NCI-H82 (cell line): ENCODE measurements at regions not wholly inside any gene's neighbourhood (a gene's known extent, or its start where the extent isn't known, plus 50 kb on each side); places are given as distances from the start of the nearest gene placed in this dataset.

Source experiments
- DNase-seq: peaks from one replicate; lab custom pipeline; 2025; lab: John Stamatoyannopoulos, UW

DNA sequence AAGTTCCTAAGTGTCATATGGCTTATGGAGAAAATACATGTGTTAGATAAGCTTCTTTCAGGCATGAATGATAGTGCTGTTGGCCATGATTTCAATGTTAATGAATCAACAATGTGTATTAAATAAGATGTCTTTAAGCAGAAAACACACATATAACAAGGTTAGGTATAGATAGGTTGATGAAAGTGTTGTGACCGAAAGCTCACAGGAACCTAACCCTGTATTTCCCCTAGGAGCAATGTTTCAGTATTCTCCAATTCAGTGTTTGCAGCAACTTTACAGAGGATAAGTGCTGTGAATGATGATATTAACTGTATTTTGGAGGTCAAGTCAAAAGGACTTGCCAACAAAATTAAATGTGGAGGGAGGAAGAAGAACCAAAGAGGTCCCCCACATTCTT is 82.8 kb upstream of the PRDM11 start:
- no peak for DNase-seq

DNA sequence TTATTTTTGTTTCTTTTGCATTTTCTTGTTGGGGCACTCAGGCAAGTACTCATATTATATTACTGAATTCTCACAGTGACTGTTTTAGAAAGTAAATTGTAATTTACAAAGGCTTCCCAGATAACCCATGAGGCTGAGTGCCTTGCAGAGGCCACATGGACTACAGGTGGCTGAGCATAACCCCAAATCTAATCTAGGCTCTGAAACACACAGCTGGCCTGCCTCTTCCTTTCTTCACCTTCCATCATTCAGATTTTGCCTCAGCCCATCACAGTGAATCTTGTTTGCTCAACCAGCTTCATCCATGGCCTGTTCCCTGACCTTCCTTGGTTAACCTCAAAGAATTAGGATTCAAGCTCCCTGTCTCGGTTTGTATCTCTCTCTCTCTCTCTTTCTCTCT is 78.5 kb upstream of the PRDM11 start:
- peak; percentile 36 for DNase-seq

DNA sequence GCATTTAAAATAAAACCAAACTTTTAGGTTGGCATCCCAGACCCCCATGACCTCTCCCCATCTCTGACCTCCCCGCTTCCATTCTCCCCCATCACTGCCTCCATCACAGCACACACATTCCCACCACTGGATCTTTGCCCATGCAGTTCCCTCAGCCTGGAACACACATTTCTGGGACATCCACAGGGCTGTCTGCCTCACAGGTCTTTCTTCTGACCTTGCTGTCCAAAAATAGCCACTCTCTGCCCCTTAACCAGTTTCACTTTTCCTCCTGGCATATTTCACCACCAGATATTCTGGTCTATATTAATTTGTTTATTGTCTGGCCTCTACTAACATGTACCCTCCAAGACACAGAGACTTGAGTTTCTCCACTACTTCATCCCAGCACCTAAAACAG is 75.2 kb upstream of the PRDM11 start:
- DNase-seq, result no peak

DNA sequence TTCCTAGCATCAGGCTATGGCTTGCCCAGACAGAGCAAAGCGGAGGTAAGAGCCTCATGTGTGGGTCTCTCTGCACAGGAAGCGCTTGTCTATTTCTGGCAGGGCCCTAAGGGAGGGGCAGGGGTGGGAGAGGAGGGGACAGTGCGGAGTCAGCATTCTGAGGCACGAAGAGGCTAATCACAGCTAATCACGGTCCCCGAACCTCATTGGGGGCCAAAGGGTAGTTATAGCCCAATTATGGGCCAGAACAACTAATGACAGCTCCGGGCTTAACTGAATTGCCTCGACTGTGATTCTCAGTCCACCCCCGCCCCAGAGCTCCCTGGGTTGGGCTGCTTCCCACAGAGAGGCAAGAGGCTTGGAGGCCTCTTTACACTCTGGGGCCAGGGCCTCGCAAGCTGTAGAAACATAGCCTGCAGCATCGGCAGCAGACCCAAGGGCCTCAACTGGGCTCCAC is 72.7 kb upstream of the PRDM11 start:
- peak; percentile 10 for DNase-seq

DNA sequence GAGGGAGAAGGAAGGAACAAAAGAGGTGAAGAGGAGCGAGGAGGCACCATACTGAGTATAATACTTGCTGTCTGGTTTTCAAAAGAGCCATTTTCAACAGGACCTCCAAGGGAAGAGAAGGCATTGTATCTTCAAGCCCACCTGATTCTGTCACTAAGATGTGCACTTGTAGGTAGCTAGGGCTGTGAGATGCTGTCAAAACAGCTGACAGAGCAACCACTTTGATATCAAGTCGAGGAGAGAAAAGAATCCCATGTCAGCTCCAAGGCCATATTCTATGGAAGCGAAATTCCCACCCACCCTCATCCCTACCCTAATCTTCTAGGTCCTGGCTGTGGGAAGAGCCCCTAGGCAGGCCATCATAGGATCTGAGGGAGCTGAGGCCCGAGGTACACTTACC is 70.9 kb upstream of the PRDM11 start:
- no peak for DNase-seq

DNA sequence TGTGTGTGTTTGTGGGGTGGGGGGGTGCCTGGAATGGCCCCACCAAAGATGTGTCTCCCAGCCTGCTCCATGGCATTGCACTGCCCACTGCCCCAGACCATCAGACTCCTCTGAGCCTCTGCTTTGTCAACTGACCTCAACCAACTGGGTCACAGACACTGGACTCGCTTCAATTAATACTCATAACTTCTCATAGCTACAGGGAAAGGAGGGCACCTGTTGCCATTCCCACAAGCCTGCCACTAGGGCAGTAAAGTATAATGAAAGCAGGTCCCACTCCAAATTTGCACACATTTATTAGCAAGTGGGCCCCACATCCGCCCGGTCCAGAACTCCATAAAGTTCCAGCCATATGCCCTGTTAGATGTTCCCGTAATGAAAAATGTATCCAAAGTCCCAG is 70.5 kb upstream of the PRDM11 start:
- DNase-seq, result no peak

DNA sequence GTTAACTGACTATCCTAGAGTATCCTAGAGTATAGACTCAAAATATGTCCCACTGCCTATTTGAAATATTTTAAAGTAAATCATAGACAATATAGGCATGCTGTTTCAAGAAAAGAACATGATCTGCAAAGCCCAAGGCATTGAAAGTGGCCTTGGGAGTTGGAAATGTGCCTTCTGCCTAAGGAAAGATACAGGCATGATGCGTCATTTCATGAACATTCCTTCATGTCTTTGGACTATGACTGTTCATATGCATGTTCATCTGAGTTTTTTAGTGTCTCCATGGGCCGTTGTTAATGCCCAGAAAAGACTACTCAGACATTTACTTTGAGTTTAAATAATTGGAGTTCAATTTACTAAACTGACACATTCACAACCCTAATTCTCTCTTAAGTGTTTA is 69.7 kb upstream of the PRDM11 start:
- no peak for DNase-seq

DNA sequence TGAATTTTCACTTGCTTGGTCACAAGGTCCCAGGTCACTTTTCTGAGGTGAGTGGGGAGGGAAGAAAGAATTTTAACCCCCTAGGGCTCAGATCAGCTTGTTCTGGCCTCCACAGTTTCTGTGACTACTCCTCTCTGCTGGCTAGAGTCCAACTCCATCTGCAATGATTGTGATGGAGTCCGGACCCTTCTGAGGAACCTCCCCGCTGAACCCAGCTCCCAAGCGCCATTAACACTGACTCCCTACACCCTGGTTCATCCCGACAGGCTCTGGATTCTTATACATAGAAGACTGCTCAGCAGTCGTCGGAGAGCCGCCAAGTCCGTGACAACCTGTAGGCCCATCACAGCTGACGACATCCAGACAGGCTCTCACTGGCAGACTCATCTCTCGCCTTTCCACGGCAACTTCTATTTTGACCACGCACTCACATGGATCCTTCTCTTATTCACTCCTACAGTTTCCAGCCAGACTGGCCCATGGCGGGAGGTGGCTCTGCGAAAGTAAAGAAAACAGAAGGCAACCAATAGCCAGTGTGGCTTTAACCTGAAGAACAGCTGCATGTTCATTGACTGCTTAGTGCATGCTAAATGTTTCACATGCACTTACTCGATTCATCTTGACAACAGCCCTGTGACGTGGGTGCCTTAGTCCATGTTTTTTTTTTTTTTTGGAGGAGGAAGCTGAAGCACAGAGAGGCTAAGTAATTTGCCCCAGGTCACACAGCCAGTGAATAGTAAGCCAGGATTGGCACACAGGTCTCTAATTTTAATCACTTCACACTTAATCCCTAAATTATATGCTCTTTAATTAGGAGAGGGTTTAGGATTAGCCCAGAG is 68.0 kb upstream of the PRDM11 start:
- peak; percentile 24 for DNase-seq

DNA sequence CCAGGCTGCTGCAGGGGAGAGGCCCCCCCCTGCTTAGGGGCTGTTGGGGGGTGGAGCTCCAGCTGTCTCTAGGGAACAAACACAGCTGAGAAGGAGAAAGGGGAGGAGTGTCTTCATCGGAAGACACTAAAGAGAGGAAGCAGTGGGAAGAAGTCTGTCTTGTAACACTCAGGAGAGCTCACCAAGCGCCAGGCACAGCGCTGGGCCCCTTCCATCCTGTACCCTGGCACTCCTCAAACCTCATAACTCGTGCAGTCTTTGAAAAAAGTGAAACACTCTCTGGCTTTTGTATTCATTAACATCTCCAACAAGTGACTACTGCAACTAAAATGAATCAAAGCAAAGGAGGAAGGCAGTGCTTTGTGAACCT is 67.4 kb upstream of the PRDM11 start:
- peak; percentile 95 for DNase-seq

DNA sequence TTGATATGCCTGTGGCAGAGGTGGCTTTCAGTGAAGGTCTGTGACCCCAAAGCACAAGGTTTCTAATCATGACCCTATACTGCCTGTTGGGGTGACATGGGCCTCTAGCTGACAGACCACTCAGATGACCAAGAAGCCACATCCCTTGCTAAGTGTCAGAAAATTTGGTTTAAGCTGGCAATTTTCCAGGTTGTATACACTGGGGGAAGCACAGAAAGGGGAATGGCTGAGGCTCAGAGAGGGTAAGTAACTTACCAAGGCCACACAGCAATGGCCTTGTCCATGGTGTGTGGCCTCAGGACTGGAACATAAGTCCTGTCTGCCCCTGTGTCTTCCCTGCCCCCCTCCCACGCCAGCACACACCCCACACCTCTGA is 66.9 kb upstream of the PRDM11 start:
- DNase-seq, result no peak

DNA sequence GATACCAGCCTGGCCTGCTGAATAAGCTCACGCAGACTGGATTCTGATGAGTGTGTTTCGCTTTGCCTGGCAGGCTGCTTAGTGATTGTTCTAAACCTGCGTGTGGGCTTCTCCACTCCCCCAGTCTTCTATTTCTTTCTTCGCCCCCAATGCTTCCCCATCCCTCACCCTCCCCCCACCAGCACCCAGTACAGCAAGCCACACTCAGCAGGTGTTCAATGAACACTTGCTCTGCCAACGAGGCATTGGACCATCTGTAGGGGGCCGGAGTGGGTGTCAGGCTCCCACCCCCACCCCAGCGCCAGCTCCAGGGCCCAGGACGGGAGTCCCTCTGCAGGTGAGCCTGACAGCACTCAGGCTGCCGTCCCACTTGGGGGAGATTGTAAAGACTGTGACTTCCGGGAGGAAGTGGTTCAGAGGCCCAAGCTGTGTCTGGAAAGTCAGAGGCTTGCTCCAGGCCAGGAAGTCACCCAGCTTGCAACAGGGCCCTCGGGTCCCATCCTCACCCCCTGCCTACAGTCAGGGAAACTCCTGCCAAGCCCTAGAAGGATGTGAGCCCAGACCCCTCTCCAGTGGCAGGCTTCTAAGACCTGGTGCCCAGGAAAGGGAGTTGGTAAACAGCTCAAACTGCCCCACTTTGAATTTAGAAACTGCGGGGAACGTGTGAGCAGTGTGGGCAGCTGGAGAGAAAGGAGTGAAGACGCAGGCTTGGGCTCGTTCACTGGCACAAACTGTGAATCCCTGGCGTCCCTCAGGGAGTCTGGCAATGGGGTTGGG is 66.3 kb upstream of the PRDM11 start:
- peak; percentile 31 for DNase-seq

DNA sequence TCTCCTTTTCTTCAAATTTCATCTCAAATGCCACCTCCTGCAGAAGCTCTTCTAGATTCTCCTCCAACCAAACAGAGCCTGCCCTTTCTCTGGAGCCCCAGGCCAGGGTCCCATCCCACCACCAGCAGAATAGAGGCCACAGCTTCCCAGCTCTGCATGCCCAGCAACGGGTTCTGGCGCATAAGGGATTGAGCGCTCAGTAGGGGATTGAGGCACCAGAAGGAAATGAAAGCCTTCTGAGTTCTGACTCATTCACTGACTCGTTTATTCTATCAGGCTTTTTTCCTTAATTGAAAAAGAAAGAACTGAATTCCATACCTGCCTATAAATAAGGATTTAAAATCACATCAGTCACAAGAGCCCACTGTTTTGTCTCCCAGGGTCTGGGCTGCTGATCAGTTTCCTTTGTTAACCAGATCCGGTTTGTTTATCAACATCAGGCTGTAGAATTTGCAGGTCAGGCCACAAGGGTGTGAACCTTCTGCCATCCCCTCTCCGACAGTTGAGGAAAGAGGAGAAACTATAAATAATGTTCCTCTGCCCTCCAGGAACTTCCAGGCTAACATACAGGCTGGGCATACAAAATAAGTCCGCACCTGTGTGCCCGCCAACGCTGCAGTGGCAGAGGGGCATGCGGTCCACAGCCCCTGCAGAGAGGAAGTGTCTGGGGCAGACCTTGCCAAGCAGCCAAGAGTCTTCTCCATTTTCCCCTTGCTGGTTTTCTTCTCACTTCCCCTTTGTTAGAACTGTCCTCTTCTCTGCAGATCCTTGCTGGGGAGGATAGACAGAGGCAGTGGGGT is 63.5 kb upstream of the PRDM11 start:
- DNase-seq, result no peak

DNA sequence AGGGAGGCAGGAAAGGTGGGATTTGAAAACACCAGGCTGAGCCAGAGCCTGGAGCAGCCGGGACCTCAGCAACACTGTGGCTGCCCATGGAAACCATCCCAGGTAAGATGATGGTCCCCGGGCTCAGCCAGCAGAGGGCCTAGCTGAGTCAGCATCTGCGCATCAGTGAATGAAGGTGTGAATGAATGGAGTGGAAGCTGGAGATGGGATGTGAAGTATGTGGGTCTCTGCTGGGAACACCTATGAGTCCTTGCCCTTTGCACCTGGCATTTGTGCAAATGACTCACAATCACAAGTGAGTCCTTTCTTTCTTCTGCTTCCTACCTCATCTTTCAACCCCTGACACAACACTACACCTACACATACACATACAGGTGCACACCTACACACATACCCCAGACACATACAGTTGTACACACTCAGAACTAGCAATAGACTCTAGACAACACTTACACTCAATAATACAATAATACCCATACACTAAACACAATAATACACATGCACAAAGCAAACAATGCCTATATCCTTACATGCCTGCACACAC is 62.8 kb upstream of the PRDM11 start:
- DNase-seq, result peak; percentile 33

DNA sequence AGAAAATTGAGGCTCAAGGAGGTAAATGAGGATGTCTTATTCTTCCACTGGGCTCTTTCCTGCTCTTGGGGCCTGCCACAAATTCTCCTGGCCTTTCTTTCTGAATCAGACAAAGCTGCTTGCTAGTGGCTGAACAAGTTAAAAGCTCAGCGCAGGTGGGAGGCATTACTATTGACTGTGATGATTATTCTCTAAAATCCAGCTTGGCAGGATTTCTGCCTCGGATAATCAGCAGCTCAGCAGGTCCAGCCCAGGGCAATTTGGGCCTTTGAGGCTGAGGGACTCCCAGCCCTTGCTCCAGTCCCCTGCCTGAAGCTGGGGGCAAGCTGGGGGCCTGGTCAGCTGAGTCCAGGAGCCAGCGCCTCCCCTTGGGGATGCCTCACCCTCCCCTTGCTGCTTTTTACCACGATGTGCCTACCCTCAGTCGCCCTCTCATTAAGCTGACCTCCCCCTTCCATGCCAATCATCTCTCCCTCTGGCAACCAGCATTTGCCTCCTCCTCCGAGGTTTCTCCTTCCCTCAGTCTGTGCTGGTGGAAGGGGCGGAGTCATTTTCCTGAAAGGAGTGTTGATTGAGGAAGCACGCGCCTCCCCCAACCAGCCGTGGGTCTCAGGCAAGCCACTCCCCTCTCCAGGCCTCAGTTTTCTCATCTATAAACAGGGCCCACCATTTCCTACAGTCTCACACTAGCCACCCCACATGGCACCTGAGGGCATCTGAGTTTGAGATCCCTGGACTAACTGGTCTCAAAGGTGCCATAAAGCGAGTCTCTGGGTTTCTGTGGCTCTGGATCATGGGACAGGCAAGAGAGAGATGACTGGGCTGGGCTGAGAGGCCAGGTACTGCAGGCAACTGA is 60.6 kb upstream of the PRDM11 start:
- peak; percentile 20 for DNase-seq

DNA sequence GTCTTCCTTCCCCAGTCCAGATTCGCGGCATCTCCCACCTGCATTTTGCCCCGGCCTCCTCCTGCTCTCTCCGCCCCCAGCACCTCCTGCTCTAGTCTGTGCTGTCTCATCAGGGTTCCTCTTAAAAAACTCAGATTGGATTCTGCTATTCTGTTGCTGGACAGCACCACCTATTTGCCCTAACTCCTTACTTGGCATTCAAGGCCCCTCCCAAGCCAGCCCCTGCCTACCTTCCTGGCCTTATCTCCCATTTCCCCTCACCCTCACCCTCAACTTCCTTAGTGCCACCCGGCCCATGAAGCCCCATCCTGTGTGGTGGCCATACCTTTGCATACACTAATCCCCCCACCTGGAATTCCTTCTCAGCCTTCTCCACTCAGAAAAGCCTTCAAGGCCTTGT is 59.9 kb upstream of the PRDM11 start:
- DNase-seq, result no peak

DNA sequence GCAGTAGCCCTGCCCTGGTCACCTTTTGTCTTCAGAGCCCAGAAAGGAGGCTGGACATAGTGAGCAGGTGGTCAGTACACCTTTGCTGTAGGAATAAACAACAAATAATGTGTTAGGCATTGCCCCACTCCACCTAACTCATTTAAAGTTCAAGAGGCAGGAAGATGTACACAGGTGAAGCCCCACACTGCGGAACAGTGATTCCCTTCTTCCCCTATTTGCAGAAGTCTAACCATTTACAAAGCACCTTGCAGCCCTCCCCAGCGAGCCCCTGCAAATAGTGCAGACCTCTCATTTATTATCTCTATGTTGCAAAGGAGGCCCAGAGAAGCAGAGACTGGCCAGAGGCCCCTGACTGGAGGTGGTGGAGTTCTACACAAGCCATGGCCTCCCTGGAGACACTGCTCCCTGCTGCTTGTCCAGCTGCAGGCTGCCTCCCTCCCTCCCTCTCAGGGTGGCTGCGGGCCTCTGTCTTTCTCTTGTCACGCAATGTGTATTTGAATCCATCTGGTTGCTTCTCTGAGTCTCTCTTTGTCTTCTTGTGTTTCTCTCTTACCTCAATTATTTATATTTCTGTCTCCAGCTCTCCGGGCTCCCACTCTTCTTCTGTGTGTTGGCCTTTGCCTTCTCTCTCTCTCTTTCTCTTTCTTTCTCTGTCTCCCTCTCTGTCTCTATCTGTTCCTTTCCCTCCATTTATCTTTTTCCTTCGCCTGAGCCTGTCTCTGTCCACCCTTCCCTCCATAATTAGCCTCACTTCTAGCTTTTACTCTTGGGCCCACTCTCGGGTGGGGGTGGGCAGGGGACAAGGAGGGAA is 59.1 kb upstream of the PRDM11 start:
- DNase-seq, result no peak

DNA sequence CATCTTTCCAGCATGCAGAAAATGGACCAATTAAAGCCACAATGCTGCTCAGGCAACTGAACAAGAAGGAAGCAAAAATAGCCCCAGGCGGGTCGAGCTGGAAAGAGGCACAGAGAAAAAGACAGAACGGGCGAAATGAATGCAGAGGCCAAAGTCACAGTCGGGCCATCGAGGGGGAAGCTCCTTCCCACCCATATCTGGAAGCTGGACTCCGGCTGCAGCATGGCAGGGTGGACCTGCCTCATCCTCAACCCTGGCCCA is 58.6 kb upstream of the PRDM11 start:
- DNase-seq, result no peak

DNA sequence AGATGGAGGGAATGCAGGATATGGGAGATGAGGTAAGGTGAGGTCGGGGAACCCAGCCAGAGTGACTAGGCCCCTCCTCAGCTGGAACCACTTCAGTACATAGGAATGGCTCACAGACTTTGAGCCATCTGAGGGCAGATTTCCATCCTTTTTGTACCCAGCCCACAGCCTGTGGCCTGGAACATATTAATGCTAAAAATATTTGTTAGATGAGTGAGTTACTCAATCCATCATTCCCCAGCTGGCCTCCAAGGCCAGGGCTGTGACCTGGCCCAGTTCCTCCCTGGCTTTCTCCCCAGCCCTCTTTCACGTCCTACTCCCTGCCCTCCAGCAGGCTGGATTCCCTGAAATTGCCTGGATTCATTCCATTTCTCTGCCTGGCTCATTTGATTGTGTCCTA is 57.2 kb upstream of the PRDM11 start:
- no peak for DNase-seq

DNA sequence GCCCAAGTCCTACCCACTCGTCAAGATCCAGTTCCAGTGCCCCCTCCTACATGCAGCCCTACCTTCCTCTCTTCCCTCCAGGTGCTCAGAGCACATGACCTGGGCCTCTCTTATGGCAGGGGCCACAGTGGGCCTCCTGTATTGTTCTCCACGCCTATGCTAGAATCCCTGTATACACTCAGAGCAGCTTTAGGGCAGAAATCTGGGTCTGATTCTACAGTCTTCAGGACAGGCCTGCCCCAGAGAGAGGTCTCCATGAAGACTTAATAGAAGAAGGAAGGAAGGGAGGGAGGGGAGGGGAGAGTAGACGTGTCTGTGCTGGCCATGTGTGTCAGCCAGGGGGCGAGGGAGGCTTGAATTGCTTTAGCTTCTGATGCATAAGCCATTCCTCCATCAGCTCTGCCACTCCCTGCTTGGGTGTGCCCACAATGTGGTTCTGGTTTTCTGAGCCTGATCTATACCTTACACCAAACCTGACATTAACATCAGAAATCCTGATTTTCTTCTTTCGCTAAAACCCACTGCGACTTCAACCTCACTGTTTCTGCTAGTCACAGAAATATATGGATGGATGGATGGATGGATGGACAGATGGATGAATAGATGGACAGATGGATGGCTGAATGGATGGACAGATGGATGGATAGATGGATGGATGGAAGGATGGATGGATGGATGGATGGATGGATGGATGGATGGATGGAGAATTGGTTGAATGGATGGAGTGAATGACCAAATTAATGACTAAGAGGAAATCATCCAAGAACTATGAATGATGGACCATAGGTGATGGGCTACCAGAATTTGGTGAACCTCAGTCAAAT is 56.6 kb upstream of the PRDM11 start:
- peak; percentile 59 for DNase-seq

DNA sequence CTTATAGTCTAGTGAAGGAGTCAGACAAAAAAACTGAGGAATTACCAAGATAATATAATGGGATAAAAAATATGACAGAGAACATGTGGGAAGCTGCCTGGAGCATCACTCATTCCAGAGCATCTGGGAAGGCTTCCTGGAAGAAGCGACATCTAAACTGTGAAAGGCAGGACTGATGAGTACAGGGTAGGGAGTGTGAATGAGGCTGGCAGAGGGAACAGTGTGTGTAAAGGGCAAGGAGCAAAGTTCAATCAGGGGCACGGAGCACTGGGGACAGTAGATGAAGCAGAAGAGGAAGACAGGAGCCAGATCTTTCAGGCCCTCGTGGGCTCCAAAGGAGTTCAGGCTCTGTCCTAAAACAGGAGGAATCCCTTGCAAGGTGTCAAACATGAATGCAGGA is 55.8 kb upstream of the PRDM11 start:
- no peak for DNase-seq
